GM19455 (cell line): ENCODE measurements at regions not wholly inside any gene's neighbourhood (a gene's known extent, or its start where the extent isn't known, plus 50 kb on each side); places are given as distances from the start of the nearest gene placed in this dataset.
"Not testable (repeated sequence)": the region's sequence is repeated elsewhere in the genome, so short reads cannot be mapped to it uniquely, and the experiment has no call there.

Experiments
- ATAC-seq: cut with Tn5 transposase; IDR thresholded peaks from one replicate; pipeline ENCODE4 v1.9.1; 2021; ENCODE audit not compliant: unreplicated experiment

GRCh38 chr18:28267878-28268625 is 91.1 kb upstream of the CDH2 start:
- no peak for ATAC-seq

DNA sequence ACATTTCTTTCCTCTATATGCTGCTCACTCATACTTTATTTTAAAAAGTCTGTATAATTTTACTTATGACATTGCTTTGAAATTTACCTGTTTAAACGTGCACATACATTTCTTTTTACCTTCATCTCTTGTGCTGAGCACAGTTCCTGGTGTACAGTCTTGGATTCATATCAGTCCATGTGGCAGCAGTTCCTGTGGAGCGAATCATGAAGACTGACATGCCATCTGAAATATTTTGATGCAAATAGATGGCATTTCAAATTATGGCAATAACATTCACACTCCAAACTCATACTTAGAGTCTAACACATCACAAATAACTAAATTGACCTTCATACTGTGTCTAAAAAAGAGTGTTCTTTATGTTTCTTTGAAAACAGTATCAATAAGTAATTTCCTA is 90.3 kb upstream of the CDH2 start:
- ATAC-seq, result no peak

DNA sequence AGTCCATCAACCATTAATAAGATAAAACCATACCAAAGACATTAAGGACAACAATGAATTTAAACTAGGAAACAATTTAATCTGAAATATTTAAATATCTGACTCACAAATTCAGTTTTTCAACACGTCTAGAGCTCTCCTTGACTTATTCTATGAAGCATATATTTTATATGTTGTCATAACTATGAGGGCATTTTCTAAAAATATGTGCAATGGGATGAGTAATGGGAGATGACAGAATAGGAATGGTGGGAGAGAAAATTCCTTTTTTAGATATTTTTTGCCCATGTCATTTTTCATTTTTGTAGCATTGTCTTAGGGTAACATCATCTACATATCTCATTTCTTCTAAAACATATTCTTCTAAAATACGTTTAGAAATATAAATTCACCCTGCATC is 79.2 kb upstream of the CDH2 start:
- no peak for ATAC-seq

DNA sequence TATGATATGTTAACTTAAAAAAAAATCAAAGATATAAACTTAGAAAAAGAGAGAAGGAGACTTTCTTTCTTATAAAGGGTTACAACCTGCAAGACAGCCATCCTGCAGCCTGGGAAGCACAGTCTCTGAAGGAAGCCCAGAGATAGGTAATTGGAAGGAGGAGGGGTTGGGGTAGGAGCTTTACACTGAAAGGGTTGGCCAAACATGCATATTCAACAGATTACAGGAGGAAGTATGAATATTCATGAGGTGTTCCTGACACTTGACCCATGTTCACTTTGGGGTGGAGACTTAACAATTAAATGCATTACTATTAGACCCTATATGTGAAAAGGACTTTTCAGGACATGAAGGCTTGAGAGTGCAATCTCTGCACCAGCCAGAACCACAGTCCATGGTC is 71.7 kb upstream of the CDH2 start:
- no peak for ATAC-seq

DNA sequence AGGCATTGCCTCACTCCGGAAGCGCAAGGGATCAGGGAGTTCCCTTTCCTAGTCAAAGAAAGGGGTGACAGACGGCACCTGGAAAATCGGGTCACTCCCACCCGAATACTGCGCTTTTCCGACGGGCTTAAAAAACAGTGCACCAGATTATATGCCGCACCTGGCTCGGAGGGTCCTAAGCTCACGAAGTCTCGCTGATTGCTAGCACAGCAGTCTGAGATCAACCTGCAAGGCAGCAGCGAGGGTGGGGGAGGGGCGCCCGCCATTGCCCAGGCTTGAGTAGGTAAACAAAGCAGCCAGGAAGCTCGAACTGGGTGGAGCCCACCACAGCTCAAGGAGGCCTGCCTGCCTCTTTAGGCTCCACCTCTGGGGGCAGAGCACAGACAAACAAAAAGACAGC is 63.7 kb upstream of the CDH2 start:
- ATAC-seq, result not testable (repeated sequence)

GRCh38 chr18:28236487-28236886 is 59.6 kb upstream of the CDH2 start:
- no peak for ATAC-seq
